ENCODE measurements at regions not wholly inside any gene's neighbourhood (a gene's known extent, or its start where the extent isn't known, plus 50 kb on each side); places are given as distances from the start of the nearest gene placed in this dataset.

- DNase-seq: no peak
Measured at GRCh38 chr5:71954329-71954728, 152.9 kb upstream of the MAP1B start.

GRCh38 chr5:71955723-71956122, 151.6 kb upstream of the MAP1B start:
- no peak for DNase-seq

GRCh38 chr5:71957292-71957898, 149.9 kb upstream of the MAP1B start:
- no peak for DNase-seq

DNA sequence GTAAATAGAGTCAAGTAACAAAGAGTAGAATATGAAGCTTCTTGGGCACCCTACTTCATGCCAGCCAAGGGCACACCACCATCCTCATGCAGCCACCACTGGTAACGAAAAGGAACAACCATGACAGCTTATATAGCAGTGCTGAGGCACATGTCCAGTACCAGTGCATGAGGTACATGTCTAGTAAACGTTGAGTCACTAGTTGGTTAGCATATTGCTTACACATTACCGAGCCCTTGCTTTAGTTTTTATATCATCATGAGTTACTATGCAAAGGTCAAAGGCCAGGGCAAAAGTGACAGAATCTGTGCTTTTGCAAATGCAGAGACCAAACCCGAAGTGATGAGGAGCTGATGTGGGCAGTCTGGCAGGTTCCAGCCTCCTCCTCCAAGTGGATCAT, 147.1 kb upstream of the MAP1B start:
- DNase-seq: no peak

DNA sequence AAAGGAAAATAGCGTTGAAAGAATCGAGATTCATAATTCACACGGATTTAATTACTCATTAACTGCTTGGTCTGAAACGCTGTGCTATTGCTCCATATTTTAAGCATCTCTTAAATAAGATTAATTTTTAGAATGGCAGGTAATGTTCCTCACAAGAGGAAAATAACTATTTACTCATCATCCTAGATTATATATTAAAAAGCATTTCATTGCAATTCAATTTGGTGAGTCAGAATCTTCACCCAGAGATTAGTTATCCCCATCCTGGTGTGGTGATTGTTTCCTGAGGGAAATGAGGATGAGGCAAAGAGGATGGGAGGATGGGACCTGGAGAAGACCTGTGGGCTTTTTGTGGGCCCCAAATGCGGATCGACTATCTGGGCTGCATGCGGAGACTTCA, 145.5 kb upstream of the MAP1B start:
- no peak for DNase-seq

GRCh38 chr5:71969460-71969859, 137.8 kb upstream of the MAP1B start:
- DNase-seq: no peak

DNA sequence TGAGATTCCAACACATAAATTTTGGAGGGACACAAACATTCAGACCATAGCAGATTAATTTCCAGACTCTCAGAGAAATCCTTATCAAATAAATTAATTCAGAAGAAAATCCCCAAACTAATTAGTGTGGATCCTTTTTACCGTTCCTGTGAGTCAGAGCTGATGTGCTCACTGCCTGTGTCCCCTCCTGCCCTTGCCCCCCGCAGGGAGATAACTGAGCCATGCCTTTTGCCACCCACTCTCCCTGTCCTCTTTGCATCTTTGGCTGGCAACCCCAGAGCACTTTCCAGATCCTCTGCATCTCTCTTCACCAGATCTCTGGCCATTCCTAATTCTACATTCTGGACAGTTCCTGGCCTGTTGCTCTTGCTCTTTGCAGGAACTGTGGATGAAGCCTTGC, 135.4 kb upstream of the MAP1B start:
- no peak for DNase-seq

GRCh38 chr5:71972777-71973473, 134.3 kb upstream of the MAP1B start:
- DNase-seq: no peak

GRCh38 chr5:71973563-71973962, 133.7 kb upstream of the MAP1B start:
- no peak for DNase-seq

GRCh38 chr5:71974165-71974564, 133.1 kb upstream of the MAP1B start:
- DNase-seq: no peak

- DNase-seq: no peak
Measured at GRCh38 chr5:71974622-71975021, 132.7 kb upstream of the MAP1B start.

- no peak for DNase-seq
Measured at GRCh38 chr5:71976449-71976848, 130.8 kb upstream of the MAP1B start.

DNA sequence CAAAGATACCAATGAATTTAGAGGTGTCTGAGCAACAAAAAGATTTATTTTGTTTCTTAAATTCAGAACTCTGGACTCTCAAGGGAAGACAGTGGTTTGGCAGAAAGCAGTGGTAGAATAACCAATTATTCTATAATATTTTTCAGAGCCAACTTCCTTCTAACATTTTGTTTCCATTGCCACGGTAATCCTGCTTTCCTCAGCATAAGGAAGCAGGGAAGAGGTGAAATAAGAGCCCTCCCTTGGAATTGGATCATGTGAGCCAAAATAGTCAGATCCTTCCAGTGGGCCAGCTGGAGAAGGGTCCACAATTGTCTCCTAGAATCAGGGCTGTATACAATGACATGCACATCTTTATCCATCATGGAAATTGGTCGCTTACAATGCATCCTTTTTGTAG, 130.0 kb upstream of the MAP1B start:
- DNase-seq: no peak

GRCh38 chr5:71978216-71978615, 129.1 kb upstream of the MAP1B start:
- DNase-seq: no peak

DNA sequence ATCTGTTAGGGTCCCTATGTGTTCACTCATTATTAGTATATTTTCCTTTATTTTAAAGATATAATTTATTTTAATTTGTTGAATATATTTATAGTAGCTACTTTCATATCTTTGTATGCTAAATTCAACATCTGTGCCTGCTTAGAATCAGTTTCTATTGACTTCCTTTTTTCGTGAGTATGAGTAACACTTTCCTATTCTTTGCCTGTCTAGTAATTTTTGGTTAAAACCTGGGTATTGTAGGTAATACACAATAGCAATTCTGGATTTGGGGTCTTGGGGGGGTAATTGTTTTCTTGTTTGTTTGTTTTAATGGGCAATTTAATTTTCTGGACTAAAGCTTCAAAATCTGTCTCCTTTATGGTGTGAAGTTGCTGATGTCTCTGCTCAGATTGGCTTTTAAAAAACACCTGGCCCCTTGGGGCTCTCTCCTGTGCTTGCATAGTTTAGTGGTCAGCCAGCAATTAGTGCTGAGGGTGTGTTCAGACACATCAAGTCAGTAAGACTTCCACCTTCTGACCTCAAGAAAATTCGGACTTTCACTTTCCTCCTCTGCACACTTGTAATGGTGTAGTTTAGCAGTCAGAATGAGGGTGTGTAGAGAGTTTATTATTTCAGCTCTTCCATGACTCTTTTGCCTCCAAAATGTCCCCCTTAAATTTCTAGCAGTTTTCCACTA, 124.4 kb upstream of the MAP1B start:
- no peak for DNase-seq

DNA sequence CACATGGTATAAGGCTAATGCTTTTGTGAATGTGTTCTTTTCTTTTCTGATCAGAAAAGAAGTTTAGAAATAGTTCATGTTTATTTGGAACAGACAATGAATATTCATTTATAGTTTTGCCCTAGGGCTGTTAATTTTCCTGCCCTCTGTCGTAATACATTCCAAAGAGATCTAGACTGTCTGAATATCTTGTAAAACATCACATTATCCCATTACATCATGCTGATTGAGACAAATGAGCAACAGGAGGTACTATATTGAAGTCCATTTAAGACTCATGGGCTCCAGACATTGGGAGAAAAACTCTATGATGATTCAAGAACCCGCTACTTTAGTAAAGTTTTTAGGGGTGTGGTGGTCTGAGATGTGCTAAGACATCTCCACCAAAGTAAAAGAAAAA, 121.2 kb upstream of the MAP1B start:
- DNase-seq: no peak

DNA sequence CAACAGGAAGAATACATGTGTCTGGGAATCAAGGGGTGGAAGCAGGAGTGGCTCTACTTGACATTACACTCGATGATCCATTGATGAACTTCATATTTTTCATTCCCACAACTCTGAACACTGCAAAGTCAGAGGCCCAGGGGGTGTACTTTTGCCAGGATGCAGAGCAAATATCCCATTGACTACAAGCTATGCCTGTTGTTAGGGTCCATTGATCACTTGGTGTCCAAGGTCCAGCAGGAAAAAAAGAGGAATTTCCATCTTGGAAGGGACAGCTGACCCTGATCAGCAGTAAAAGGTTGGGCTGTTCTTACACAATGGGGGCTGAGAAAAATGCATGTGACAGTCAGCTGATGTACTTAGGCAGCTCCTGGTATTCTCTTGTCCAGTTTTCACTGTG, 118.5 kb upstream of the MAP1B start:
- no peak for DNase-seq

DNA sequence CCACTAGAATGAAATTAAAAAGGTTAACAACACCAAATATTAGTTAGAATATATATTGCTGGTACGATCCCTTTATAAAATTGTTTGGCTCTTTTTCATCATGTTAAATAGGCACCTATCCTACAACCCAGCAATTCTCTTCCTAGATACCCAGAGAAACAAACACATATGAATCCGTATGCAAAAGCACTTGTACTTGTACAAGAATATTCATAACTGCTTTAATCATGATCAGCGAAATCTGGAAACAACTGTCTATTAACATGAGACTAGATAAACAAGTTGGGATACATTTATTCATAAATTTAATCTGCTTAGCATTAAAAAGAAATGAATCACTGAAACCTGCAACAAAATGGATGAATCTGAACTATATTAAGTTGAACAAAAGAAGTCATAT, 113.7 kb upstream of the MAP1B start:
- no peak for DNase-seq

GRCh38 chr5:71996789-71997188, 110.5 kb upstream of the MAP1B start:
- no peak for DNase-seq

DNA sequence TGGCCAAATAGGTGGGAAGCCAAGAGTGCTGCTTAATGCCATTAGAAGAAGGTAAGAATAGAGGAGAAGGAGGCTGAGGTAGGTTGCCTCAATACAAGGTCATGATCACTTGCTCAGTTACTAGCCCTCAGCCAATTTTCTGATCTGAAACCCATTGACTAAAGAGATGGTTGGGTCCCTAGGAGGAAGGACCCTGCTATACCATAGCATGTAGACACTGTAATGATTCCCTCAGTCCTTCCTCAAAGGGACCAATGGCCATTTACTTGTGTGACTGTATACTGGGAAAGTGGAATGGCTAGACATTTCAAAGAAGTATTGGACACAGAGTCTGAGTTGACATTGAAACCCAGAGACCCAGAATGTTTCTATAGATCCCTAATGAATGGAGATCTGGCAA, 108.5 kb upstream of the MAP1B start:
- DNase-seq: no peak

DNA sequence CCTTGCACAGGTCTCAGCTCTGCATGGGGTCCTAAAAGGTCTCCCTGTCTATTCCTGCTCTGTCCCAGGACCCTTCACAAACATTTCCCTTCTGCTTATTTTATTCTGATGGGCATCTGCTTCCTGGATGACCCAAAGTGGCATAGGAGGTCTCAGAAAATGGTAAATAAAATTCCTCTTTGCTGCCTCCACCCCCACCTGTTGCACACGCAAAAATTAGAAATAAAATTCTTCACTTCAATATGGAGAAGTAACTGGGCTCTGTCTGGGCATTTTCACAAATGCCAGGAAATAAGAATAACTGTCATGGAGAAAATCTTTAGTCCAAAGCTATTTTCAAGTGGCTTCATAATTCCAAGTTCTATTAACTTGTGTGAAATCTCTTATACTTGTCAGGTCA, 106.6 kb upstream of the MAP1B start:
- no peak for DNase-seq

GRCh38 chr5:72005671-72006070, 101.6 kb upstream of the MAP1B start:
- no peak for DNase-seq

DNA sequence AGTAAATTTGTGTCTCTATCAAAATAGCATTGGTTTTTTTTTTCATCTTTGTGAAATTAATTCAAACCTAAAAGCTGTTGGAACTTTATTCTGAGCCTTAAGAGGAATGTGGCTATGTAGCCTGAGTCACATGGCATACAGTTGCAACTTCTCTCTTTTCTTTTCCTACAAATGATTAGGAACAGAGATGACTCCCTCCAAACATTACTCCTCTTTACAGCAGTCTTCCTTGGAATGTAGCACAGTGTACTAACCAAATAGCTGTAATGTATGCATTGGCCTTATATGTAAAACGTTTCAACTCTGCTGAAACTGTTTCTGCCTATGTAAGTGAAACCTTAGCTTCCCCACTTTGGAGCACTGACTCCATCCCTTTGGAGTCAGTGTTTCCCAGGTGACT, 100.9 kb upstream of the MAP1B start:
- DNase-seq: no peak

- DNase-seq: no peak
Measured at GRCh38 chr5:72007336-72008111, 99.8 kb upstream of the MAP1B start.

All from amniotic stem cell (primary cell).